ENCODE measurements at regions not wholly inside any gene's neighbourhood (a gene's known extent, or its start where the extent isn't known, plus 50 kb on each side); places are given as distances from the start of the nearest gene placed in this dataset.

GRCh38 chr13:109481040-109481439 lies 305.3 kb downstream of the IRS2 start:
- Histone ChIP-seq H3K4me3 (no peak overlapping the region), H3K27ac (ENCODE audit: control insufficient read depth, insufficient read depth) (no peak overlapping the region), H3K4me2 (ENCODE audit: control insufficient read depth, insufficient read depth) (no peak overlapping the region), H3K9ac (ENCODE audit: control insufficient read depth, insufficient read depth, low read length) (no peak overlapping the region), H3K9me3 (replicated peaks; ENCODE audit: control insufficient read depth, insufficient read depth, low read length) (no peaks in the 10 kb centered on the region), H4K20me1 (ENCODE audit: control insufficient read depth, insufficient read depth) (no peaks in the 10 kb centered on the region), H3K27me3 (replicated peaks in 1 of 2; ENCODE audit: control insufficient read depth in 2 of 2, insufficient read depth in 2 of 2, low read length in 1 of 2) (no peaks in the 10 kb centered on the region), H3K4me1 (ENCODE audit: control insufficient read depth, insufficient read depth, low read length) (no peaks in the 10 kb centered on the region), H3K79me2 (ENCODE audit: control insufficient read depth, insufficient read depth, low read length) (no peaks in the 10 kb centered on the region), H3K36me3 (ENCODE audit: control insufficient read depth in 2 of 2, insufficient read depth in 2 of 2, low read length in 1 of 2) (no peaks in the 10 kb centered on the region), H2AFZ (ENCODE audit: control insufficient read depth, low read depth, low read length) (no peak overlapping the region)
- ATAC-seq (no peak), DNase-seq (ENCODE audit: low read depth, low spot score) (no peak), FAIRE-seq (no peak)
- ChIA-PET POLR2A (no interaction called here), CTCF (no interaction called here), RAD21 (ENCODE audit: unreplicated experiment) (no interaction called here), SMC1A (ENCODE audit: uncharacterized antibody, unreplicated experiment) (interaction anchor here (1.1 kb wide), 1 partner anchor 16 kb away, joined by 3 read pairs; no protein-coding TSS in a partner anchor)
- WGBS (ENCODE audit: insufficient coverage, insufficient replicate concordance, low lambda C conversion rate, missing lambda C conversion rate): 29% methylated on average over 7 of the region's 7 CpGs
- intact Hi-C loops (cut with micrococcal nuclease; ENCODE audit: unreplicated experiment) (loop anchor here (10.0 kb wide), 1 partner anchor 336 kb away; no protein-coding TSS in a partner anchor), in situ Hi-C loops (cut with MboI) (no loop called here)
- no TSS peak for BruUV-seq (replicated peaks)
- TF ChIP-seq CEBPZ (IDR thresholded peaks at IDR 0.05; ENCODE audit: low read depth, low read length): no peak
- TF ChIP-seq, protein P1, sequence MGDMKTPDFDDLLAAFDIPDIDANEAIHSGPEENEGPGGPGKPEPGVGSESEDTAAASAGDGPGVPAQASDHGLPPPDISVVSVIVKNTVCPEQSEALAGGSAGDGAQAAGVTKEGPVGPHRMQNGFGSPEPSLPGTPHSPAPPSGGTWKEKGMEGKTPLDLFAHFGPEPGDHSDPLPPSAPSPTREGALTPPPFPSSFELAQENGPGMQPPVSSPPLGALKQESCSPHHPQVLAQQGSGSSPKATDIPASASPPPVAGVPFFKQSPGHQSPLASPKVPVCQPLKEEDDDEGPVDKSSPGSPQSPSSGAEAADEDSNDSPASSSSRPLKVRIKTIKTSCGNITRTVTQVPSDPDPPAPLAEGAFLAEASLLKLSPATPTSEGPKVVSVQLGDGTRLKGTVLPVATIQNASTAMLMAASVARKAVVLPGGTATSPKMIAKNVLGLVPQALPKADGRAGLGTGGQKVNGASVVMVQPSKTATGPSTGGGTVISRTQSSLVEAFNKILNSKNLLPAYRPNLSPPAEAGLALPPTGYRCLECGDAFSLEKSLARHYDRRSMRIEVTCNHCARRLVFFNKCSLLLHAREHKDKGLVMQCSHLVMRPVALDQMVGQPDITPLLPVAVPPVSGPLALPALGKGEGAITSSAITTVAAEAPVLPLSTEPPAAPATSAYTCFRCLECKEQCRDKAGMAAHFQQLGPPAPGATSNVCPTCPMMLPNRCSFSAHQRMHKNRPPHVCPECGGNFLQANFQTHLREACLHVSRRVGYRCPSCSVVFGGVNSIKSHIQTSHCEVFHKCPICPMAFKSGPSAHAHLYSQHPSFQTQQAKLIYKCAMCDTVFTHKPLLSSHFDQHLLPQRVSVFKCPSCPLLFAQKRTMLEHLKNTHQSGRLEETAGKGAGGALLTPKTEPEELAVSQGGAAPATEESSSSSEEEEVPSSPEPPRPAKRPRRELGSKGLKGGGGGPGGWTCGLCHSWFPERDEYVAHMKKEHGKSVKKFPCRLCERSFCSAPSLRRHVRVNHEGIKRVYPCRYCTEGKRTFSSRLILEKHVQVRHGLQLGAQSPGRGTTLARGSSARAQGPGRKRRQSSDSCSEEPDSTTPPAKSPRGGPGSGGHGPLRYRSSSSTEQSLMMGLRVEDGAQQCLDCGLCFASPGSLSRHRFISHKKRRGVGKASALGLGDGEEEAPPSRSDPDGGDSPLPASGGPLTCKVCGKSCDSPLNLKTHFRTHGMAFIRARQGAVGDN (IDR thresholded peaks at IDR 0.05): no peak
- TF ChIP-seq BCL11A (IDR thresholded peaks at IDR 0.05; ENCODE audit: low read depth, low read length): no peak
- no peak for TF ChIP-seq SREBF2 (IDR thresholded peaks at IDR 0.05; ENCODE audit: low read length)
- TF ChIP-seq CEBPB (IDR thresholded peaks at IDR 0.05; ENCODE audit: borderline replicate concordance in 1 of 2, low read depth in 2 of 2, low read length in 2 of 2): no peak
- TF ChIP-seq PML (IDR thresholded peaks at IDR 0.05; ENCODE audit: low read length): no peak
- TF ChIP-seq, protein P2, sequence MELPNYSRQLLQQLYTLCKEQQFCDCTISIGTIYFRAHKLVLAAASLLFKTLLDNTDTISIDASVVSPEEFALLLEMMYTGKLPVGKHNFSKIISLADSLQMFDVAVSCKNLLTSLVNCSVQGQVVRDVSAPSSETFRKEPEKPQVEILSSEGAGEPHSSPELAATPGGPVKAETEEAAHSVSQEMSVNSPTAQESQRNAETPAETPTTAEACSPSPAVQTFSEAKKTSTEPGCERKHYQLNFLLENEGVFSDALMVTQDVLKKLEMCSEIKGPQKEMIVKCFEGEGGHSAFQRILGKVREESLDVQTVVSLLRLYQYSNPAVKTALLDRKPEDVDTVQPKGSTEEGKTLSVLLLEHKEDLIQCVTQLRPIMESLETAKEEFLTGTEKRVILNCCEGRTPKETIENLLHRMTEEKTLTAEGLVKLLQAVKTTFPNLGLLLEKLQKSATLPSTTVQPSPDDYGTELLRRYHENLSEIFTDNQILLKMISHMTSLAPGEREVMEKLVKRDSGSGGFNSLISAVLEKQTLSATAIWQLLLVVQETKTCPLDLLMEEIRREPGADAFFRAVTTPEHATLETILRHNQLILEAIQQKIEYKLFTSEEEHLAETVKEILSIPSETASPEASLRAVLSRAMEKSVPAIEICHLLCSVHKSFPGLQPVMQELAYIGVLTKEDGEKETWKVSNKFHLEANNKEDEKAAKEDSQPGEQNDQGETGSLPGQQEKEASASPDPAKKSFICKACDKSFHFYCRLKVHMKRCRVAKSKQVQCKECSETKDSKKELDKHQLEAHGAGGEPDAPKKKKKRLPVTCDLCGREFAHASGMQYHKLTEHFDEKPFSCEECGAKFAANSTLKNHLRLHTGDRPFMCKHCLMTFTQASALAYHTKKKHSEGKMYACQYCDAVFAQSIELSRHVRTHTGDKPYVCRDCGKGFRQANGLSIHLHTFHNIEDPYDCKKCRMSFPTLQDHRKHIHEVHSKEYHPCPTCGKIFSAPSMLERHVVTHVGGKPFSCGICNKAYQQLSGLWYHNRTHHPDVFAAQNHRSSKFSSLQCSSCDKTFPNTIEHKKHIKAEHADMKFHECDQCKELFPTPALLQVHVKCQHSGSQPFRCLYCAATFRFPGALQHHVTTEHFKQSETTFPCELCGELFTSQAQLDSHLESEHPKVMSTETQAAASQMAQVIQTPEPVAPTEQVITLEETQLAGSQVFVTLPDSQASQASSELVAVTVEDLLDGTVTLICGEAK (IDR thresholded peaks at IDR 0.05; ENCODE audit: borderline replicate concordance): no peak
- TF ChIP-seq ZBTB33 (IDR thresholded peaks at IDR 0.05): no peak
- no peak for TF ChIP-seq SIX5 (IDR thresholded peaks at IDR 0.05; ENCODE audit: low read depth, low read length, severe bottlenecking)
- TF ChIP-seq TCF7 (IDR thresholded peaks at IDR 0.05; ENCODE audit: borderline replicate concordance): no peak
- TF ChIP-seq RFX5 (IDR thresholded peaks at IDR 0.05; ENCODE audit: low read depth, low read length): no peak

Measured in GM12878 (cell line).